HepG2 (cell line): ENCODE measurements at regions not wholly inside any gene's neighbourhood (a gene's known extent, or its start where the extent isn't known, plus 50 kb on each side); places are given as distances from the start of the nearest gene placed in this dataset.

Source experiments
- ATAC-seq: fragments of 200-7000 bp; cut with Tn5 transposase; 3 replicates; pipeline ENCODE4 v1.9.1; 2020; ENCODE audit warnings: mild to moderate bottlenecking, moderate library complexity
- BruUV-seq: library from RNA; stranded (reverse); fragments of 400-500 nt; replicated peaks from 2 replicates; lab custom pipeline; 2021; lab: Mats Ljungman, UMichigan
- CTCF ChIA-PET: fragments of 300-600 bp; formaldehyde crosslinking; extraction: SDS; loops from one replicate; lab custom pipeline; 2021; ENCODE audit warnings: low total read pairs, inconsistent platforms, low intra/inter-chr PET ratio; lab: Yijun Ruan, JAX
- POLR2A ChIA-PET: fragments of 350-600 bp; sonication (Branson Sonifier 250); formaldehyde crosslinking; loops from one replicate; lab custom pipeline; 2020; ENCODE audit warnings: antibody characterized with exemption, inconsistent platforms; lab: Yijun Ruan, JAX
- DNase-seq: peaks from one replicate; pipeline ENCODE4 v3.0.0-alpha.2; 2015; ENCODE audit warnings: low spot score
- FAIRE-seq: peaks from 3 replicates; lab custom pipeline; 2011; peaks lifted over from hg19 to GRCh38; lab: Jason Lieb, UNC
- H2AFZ ChIP-seq: one replicate; pipeline ENCODE4 v1.6.1; 2011; ENCODE audit warnings: low read length, inconsistent platforms
- H3K27ac ChIP-seq: fragments of 300-600 bp; 3 replicates; pipeline ENCODE4 v1.8.0; 2011; ENCODE audit warnings: mixed run types, mild to moderate bottlenecking, mixed read lengths, low read length, inconsistent platforms; ENCODE audit not compliant: insufficient read depth; ENCODE audit errors: extremely low read length
- H3K27me3 ChIP-seq, 2 experiments: fragments of 200-600 bp in 1 of 2; 2 replicates in 1 of 2; 3 replicates in 1 of 2; pipeline versions ENCODE4 v1.6.0 to v1.8.0; 2011; ENCODE audit warnings: low read length in 2 of 2, mild to moderate bottlenecking in 2 of 2, moderate library complexity in 2 of 2, inconsistent platforms in 1 of 2; ENCODE audit not compliant: insufficient read depth in 2 of 2, control insufficient read depth in 1 of 2
- H3K36me3 ChIP-seq, 2 experiments: fragments of 200-600 bp in 1 of 2; replicated peaks in 1 of 2; 2 replicates in 1 of 2; 3 replicates in 1 of 2; pipeline versions ENCODE4 v1.5.1 to v1.8.0; 2011; ENCODE audit warnings: low read length in 2 of 2, inconsistent platforms in 1 of 2; ENCODE audit not compliant: insufficient read depth in 2 of 2, control insufficient read depth in 1 of 2
- H3K4me1 ChIP-seq: 2 replicates; pipeline ENCODE4 v1.5.1; 2012; ENCODE audit warnings: low read length, inconsistent platforms; ENCODE audit not compliant: insufficient read depth
- H3K4me2 ChIP-seq: 2 replicates; pipeline ENCODE4 v1.6.0; 2011; ENCODE audit warnings: low read depth, low read length, inconsistent platforms
- H3K4me3 ChIP-seq, 3 experiments: fragments of 200-600 bp in 1 of 3; sonication (generic), shearing (Covaris generic) in 1 of 3; replicated peaks in 1 of 3; 2 replicates each; pipeline ENCODE4 v1.5.1; 2011 to 2016; ENCODE audit warnings: low read length in 3 of 3, inconsistent platforms in 2 of 3, low read depth in 2 of 3, mild to moderate bottlenecking in 2 of 3, control low read depth in 1 of 3, mixed read lengths in 1 of 3; ENCODE audit not compliant: insufficient read depth in 1 of 3
- H3K79me2 ChIP-seq: one replicate; pipeline ENCODE4 v1.6.1; 2011; ENCODE audit warnings: low read length, inconsistent platforms; ENCODE audit not compliant: insufficient read depth
- H3K9ac ChIP-seq: 2 replicates; pipeline ENCODE4 v1.6.0; 2011; ENCODE audit warnings: mild to moderate bottlenecking, low read depth, low read length, inconsistent platforms; ENCODE audit not compliant: insufficient read depth
- H3K9me3 ChIP-seq: 2 replicates; pipeline ENCODE4 v1.5.1; 2012; ENCODE audit warnings: mild to moderate bottlenecking, low read length
- H4K20me1 ChIP-seq: 2 replicates; pipeline ENCODE4 v1.6.0; 2011; ENCODE audit warnings: inconsistent platforms, mild to moderate bottlenecking, low read length, moderate library complexity; ENCODE audit not compliant: insufficient read depth
- ATF7 ChIP-seq, 2 experiments: fragments of 450-650 bp in 1 of 2; sonication (generic) in 1 of 2; formaldehyde crosslinking in 1 of 2; IDR thresholded peaks; 2 replicates each; pipeline versions ENCODE4 v1.4.0 to v1.6.1; 2016 to 2020; ENCODE audit warnings: antibody characterized with exemption in 1 of 2, mild to moderate bottlenecking in 1 of 2, missing genetic modification reagents in 1 of 2
- BORCS8-MEF2B ChIP-seq: sonication (generic); formaldehyde crosslinking; IDR thresholded peaks from 2 replicates; pipeline ENCODE4 v1.8.0; 2022; ENCODE audit warnings: mild to moderate bottlenecking, missing genetic modification reagents
- MLX ChIP-seq: IDR thresholded peaks from 2 replicates; pipeline ENCODE4 v1.6.1; 2016
- PLSCR1 ChIP-seq: sonication (generic); formaldehyde crosslinking; IDR thresholded peaks from 2 replicates; pipeline ENCODE4 v1.5.0; 2020; ENCODE audit warnings: missing genetic modification reagents, mild to moderate bottlenecking, borderline replicate concordance
- ZNF841 ChIP-seq: sonication (generic); formaldehyde crosslinking; IDR thresholded peaks from 2 replicates; pipeline ENCODE4 v1.8.1; 2023; ENCODE audit warnings: missing genetic modification reagents, borderline replicate concordance
- WGBS: methylation state at CpG from one replicate; pipeline ENCODE4 v1.1.6; 2017; ENCODE audit warnings: low lambda C conversion rate; 5-methylcytosine and 5-hydroxymethylcytosine counted together
- in situ Hi-C: cut with HindIII; loops from 2 replicates; pipeline ENCODE4 v1.10.0; 2017; ENCODE audit warnings: low pct_unique_long_range_greater_than_20kb; ENCODE audit not compliant: extremely low pct_ligation_motif_present
- intact Hi-C: fragments of 100-400 bp; cut with micrococcal nuclease; formaldehyde crosslinking; loops from one replicate; pipeline ENCODE4 v1.10.0; 2022; ENCODE audit not compliant: unreplicated experiment
- TF ChIP-seq, protein P1 (sequence below): sonication (generic); formaldehyde crosslinking; conservative IDR thresholded peaks from 2 replicates; pipeline ENCODE4 v1.4.0; 2020; ENCODE audit warnings: missing genetic modification reagents

GRCh38 chr1:98102345-98103030 is 181.7 kb upstream of the DPYD start (continued):
- TF ChIP-seq PLSCR1 (no peak), BORCS8-MEF2B (CRISPR knock-in tag) (no peak), MLX (CRISPR knock-in tag) (no peak)
- TF ChIP-seq, all 625 proteins: peak for 0

DNA sequence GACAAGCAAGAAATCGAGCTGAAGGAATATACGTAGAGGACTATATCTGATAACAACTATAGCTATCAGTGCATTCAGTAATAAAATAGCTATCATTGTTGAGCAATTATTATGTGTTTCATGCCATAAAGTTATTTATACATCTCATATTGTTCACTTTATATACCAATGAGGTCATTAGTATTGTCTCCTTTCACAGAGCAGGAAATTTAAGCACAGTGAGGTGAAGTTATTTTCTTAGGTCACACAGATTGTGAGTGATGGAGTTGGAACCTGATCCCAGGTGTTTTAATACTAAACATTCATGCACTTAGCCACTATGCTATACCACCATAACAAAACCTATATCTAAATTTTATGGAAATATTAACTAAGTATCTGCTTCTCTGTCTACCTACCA is 180.5 kb upstream of the DPYD start:
- DNase-seq: no peak
- intact Hi-C loops: no loop called here
- no peak overlapping the region for H2AFZ ChIP-seq
- BruUV-seq: no TSS peak
- H3K27me3 ChIP-seq: no peaks in the 10 kb centered on the region
- H3K4me2 ChIP-seq: no peak overlapping the region
- 3% methylated on average over 2 of the region's 2 CpGs for WGBS
- no peak overlapping the region for H3K27ac ChIP-seq
- no peaks in the 10 kb centered on the region for H3K9me3 ChIP-seq
- TF ChIP-seq, protein P1, sequence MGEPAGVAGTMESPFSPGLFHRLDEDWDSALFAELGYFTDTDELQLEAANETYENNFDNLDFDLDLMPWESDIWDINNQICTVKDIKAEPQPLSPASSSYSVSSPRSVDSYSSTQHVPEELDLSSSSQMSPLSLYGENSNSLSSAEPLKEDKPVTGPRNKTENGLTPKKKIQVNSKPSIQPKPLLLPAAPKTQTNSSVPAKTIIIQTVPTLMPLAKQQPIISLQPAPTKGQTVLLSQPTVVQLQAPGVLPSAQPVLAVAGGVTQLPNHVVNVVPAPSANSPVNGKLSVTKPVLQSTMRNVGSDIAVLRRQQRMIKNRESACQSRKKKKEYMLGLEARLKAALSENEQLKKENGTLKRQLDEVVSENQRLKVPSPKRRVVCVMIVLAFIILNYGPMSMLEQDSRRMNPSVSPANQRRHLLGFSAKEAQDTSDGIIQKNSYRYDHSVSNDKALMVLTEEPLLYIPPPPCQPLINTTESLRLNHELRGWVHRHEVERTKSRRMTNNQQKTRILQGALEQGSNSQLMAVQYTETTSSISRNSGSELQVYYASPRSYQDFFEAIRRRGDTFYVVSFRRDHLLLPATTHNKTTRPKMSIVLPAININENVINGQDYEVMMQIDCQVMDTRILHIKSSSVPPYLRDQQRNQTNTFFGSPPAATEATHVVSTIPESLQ: no peak
- TF ChIP-seq ATF7 (IDR thresholded peaks at IDR 0.05) (0 out of 2 replicates have a peak, but pooled peaks have one; percentile 4), ATF7 (CRISPR knock-in tag; IDR thresholded peaks at IDR 0.05) (no peak), ZNF841 (no peak)
- TF ChIP-seq, all 625 proteins: peak for 1
- ChIA-PET POLR2A (no interaction called here), CTCF (no interaction called here)
- ATAC-seq: no peak
- Histone ChIP-seq H3K4me3 (no peak overlapping the region), H3K36me3 (no peaks in the 10 kb centered on the region), H3K9ac (no peak overlapping the region), H3K79me2 (no peaks in the 10 kb centered on the region), H4K20me1 (no peaks in the 10 kb centered on the region), H3K4me1 (no peaks in the 10 kb centered on the region)
- in situ Hi-C loops: no loop called here
- FAIRE-seq: no peak
